Glomerular visceral epithelial cell (primary cell): ENCODE measurements at regions not wholly inside any gene's neighbourhood (a gene's known extent, or its start where the extent isn't known, plus 50 kb on each side); places are given as distances from the start of the nearest gene placed in this dataset.

Experiments used
- DNase-seq: peaks from one replicate; pipeline ENCODE4 v3.0.0-alpha.2; 2016; ENCODE audit errors: extremely low spot score

GRCh38 chr2:67835266-67835665 is 227.5 kb downstream of the C1D start:
- DNase-seq, result no peak

GRCh38 chr2:67836866-67837265 is 225.9 kb downstream of the C1D start:
- DNase-seq, result no peak

GRCh38 chr2:67838205-67838604 is 224.6 kb downstream of the C1D start:
- no peak for DNase-seq

- DNase-seq, result no peak
Measured at GRCh38 chr2:67839242-67839641, 223.6 kb downstream of the C1D start.

GRCh38 chr2:67839668-67840067 is 223.1 kb downstream of the C1D start:
- no peak for DNase-seq

- peak; percentile 50 for DNase-seq
Measured at GRCh38 chr2:67840460-67841068, 222.2 kb downstream of the C1D start.

- DNase-seq, result no peak
Measured at GRCh38 chr2:67841711-67842110, 221.1 kb downstream of the C1D start.

- DNase-seq, result no peak
Measured at GRCh38 chr2:67842375-67842959, 220.3 kb downstream of the C1D start.

- DNase-seq, result no peak
Measured at GRCh38 chr2:67844024-67844540, 218.7 kb downstream of the C1D start.

GRCh38 chr2:67845621-67846369 is 217.0 kb downstream of the C1D start:
- DNase-seq, result no peak

- DNase-seq, result peak; percentile 91
Measured at GRCh38 chr2:67846370-67847070, 216.3 kb downstream of the C1D start.

- DNase-seq, result no peak
Measured at GRCh38 chr2:67848551-67849285, 214.1 kb downstream of the C1D start.

GRCh38 chr2:67851016-67851415 is 211.8 kb downstream of the C1D start:
- no peak for DNase-seq

GRCh38 chr2:67851956-67852824 is 210.6 kb downstream of the C1D start:
- DNase-seq, result no peak

GRCh38 chr2:67854103-67854743 is 208.6 kb downstream of the C1D start:
- DNase-seq, result no peak

GRCh38 chr2:67854798-67855197 is 208.0 kb downstream of the C1D start:
- DNase-seq, result no peak

GRCh38 chr2:67856866-67857265 is 205.9 kb downstream of the C1D start:
- DNase-seq, result no peak

GRCh38 chr2:67857836-67858235 is 205.0 kb downstream of the C1D start:
- no peak for DNase-seq

- no peak for DNase-seq
Measured at GRCh38 chr2:67858886-67859285, 203.9 kb downstream of the C1D start.

- peak; percentile 36 for DNase-seq
Measured at GRCh38 chr2:67865917-67866316, 196.9 kb downstream of the C1D start.
